DOHH2 (cell line): ENCODE measurements at regions not wholly inside any gene's neighbourhood (a gene's known extent, or its start where the extent isn't known, plus 50 kb on each side); places are given as distances from the start of the nearest gene placed in this dataset.

Experiments
- H3F3A ChIP-seq: fragments of 200-600 bp; sonication (generic), shearing (Covaris generic); 2 replicates; pipeline ENCODE4 v1.6.0; 2016; ENCODE audit warnings: antibody characterized with exemption, mild to moderate bottlenecking; ENCODE audit not compliant: control insufficient read depth, insufficient read depth
- H3K27ac ChIP-seq: fragments of 200-600 bp; sonication (generic); 2 replicates; pipeline ENCODE4 v1.5.1; 2014; ENCODE audit warnings: low read depth, mild to moderate bottlenecking, low read length, moderate library complexity
- H3K27me3 ChIP-seq: fragments of 200-600 bp; sonication (generic); 2 replicates; pipeline ENCODE4 v1.6.1; 2014; ENCODE audit warnings: mild to moderate bottlenecking, low read length, mixed read lengths; ENCODE audit not compliant: control insufficient read depth
- H3K36me3 ChIP-seq: fragments of 200-600 bp; sonication (generic); 2 replicates; pipeline ENCODE4 v1.6.1; 2014; ENCODE audit warnings: mild to moderate bottlenecking, low read length, moderate library complexity, mixed read lengths; ENCODE audit not compliant: control insufficient read depth
- H3K4me1 ChIP-seq: fragments of 200-600 bp; sonication (generic); 2 replicates; pipeline ENCODE4 v1.6.1; 2014; ENCODE audit warnings: mild to moderate bottlenecking, low read length, mixed read lengths; ENCODE audit not compliant: control insufficient read depth
- H3K4me2 ChIP-seq: fragments of 200-600 bp; sonication (generic); 2 replicates; pipeline ENCODE4 v1.6.0; 2014; ENCODE audit warnings: mild to moderate bottlenecking, low read length, moderate library complexity
- H3K4me3 ChIP-seq: fragments of 200-600 bp; sonication (generic); 2 replicates; pipeline ENCODE4 v1.5.1; 2014; ENCODE audit warnings: mild to moderate bottlenecking, low read length, mixed read lengths
- H3K79me2 ChIP-seq: fragments of 200-600 bp; sonication (generic); 2 replicates; pipeline ENCODE4 v1.6.1; 2014; ENCODE audit warnings: mild to moderate bottlenecking, low read length, mixed read lengths; ENCODE audit not compliant: control insufficient read depth
- H3K9me2 ChIP-seq: fragments of 200-600 bp; sonication (generic); replicated peaks from 2 replicates; pipeline ENCODE4 v1.6.1; 2014; ENCODE audit warnings: mild to moderate bottlenecking, low read length, mixed read lengths; ENCODE audit not compliant: control insufficient read depth
- H3K9me3 ChIP-seq: fragments of 200-600 bp; sonication (generic); 2 replicates; pipeline ENCODE4 v1.6.1; 2014; ENCODE audit warnings: antibody characterized with exemption, low read length, mixed read lengths; ENCODE audit not compliant: control insufficient read depth, insufficient read depth
- H4K20me1 ChIP-seq: fragments of 200-600 bp; sonication (generic); 2 replicates; pipeline ENCODE4 v1.6.0; 2014; ENCODE audit warnings: low read depth, mild to moderate bottlenecking, antibody characterized with exemption, low read length, moderate library complexity; ENCODE audit not compliant: control insufficient read depth, insufficient read depth
- EZH2phosphoT487 ChIP-seq: fragments of 200-600 bp; sonication (generic); IDR thresholded peaks from 2 replicates; pipeline ENCODE4 v1.6.1; 2017; ENCODE audit warnings: borderline replicate concordance, mild to moderate bottlenecking, antibody characterized with exemption, low read length, moderate library complexity, mixed read lengths
- TF ChIP-seq, protein P1 (sequence below): fragments of 200-600 bp; sonication (generic); IDR thresholded peaks from one replicate; pipeline ENCODE4 v1.5.1; 2014; ENCODE audit warnings: antibody characterized with exemption, mild to moderate bottlenecking, low read depth, low read length; ENCODE audit not compliant: poor library complexity, severe bottlenecking

DNA sequence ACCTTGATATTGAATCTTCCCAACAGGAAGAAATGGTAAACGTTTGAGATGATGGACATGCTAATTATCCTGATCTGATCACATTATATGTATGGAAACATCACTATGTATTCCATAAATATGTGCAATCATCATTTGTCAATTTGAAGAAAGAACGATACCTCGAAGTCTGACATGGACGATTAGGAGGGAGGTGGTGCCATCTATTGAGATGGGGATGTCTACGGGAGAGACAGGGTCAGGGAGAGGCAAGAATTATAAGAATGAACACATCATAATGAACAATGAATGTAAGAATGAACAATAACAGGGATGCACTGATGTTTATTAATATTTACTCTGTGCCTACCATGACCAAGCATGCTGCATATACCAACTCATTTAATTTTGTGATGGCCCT is 93.7 kb upstream of the SOD3 start:
- no peaks in the 10 kb centered on the region for H4K20me1 ChIP-seq
- no peak overlapping the region for H3K4me3 ChIP-seq
- no peaks in the 10 kb centered on the region for H3K9me2 ChIP-seq
- H3K36me3 ChIP-seq: no peaks in the 10 kb centered on the region
- no peaks in the 10 kb centered on the region for H3K4me1 ChIP-seq
- H3K27ac ChIP-seq: no peak overlapping the region
- no peaks in the 10 kb centered on the region for H3K9me3 ChIP-seq
- no peak overlapping the region for H3K4me2 ChIP-seq
- TF ChIP-seq EZH2phosphoT487: no peak
- TF ChIP-seq, protein P1, sequence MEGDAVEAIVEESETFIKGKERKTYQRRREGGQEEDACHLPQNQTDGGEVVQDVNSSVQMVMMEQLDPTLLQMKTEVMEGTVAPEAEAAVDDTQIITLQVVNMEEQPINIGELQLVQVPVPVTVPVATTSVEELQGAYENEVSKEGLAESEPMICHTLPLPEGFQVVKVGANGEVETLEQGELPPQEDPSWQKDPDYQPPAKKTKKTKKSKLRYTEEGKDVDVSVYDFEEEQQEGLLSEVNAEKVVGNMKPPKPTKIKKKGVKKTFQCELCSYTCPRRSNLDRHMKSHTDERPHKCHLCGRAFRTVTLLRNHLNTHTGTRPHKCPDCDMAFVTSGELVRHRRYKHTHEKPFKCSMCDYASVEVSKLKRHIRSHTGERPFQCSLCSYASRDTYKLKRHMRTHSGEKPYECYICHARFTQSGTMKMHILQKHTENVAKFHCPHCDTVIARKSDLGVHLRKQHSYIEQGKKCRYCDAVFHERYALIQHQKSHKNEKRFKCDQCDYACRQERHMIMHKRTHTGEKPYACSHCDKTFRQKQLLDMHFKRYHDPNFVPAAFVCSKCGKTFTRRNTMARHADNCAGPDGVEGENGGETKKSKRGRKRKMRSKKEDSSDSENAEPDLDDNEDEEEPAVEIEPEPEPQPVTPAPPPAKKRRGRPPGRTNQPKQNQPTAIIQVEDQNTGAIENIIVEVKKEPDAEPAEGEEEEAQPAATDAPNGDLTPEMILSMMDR: no peak
- H3K27me3 ChIP-seq: no peaks in the 10 kb centered on the region; the same call in 1 of the 2 replicates
- H3F3A ChIP-seq: no peaks in the 10 kb centered on the region
- no peaks in the 10 kb centered on the region for H3K79me2 ChIP-seq

DNA sequence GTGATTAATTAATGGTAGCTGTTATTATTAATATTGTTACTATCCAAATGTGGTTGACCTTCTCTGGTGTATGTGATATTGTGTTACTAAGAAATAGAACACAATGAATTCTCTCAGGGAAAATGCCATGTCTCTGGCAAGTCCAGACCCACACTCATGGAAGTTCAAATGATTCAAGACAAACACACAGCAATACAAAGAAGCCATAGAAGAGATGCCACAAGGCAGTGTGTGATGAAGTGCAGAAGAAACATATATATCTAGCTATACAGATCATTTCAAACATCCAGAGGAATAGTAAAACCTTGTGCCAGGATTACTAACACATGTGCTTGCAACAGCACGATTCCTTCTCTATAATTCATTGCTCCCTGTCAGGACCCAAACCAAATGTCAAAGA is 93.1 kb upstream of the SOD3 start:
- no peaks in the 10 kb centered on the region for H3K9me3 ChIP-seq
- H4K20me1 ChIP-seq: no peaks in the 10 kb centered on the region
- H3K27ac ChIP-seq: no peak overlapping the region
- no peaks in the 10 kb centered on the region; the same call in 1 of the 2 replicates for H3K27me3 ChIP-seq
- no peaks in the 10 kb centered on the region for H3K36me3 ChIP-seq
- H3K79me2 ChIP-seq: no peaks in the 10 kb centered on the region
- no peaks in the 10 kb centered on the region for H3K9me2 ChIP-seq
- no peaks in the 10 kb centered on the region for H3K4me1 ChIP-seq
- no peak overlapping the region for H3K4me3 ChIP-seq
- H3K4me2 ChIP-seq: no peak overlapping the region
- H3F3A ChIP-seq: no peaks in the 10 kb centered on the region
- TF ChIP-seq, protein P1: no peak
- no peak for TF ChIP-seq EZH2phosphoT487

DNA sequence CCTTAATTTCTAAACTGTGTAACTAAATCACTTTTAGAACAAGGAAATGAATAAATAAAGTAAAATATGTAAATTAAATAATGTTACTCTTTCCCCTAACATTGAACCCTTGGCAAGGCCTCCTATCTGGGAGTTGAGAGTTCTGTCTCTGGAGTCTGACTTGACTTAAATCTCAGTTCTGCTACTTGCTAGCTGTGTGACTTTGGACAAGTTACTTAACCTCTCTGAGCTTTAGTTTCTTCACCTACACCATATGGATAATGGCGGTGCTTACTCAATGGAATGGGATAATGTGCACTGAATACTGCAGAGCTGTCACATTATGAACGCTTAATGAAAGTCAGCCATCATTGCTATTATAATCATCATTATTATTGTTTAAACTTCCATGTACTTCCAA is 92.1 kb upstream of the SOD3 start:
- Histone ChIP-seq H3K4me2 (no peak overlapping the region), H3F3A (no peaks in the 10 kb centered on the region), H3K4me3 (no peak overlapping the region), H3K27ac (no peak overlapping the region), H3K79me2 (no peaks in the 10 kb centered on the region), H3K4me1 (no peaks in the 10 kb centered on the region), H3K36me3 (no peaks in the 10 kb centered on the region), H3K9me3 (no peaks in the 10 kb centered on the region), H3K9me2 (no peaks in the 10 kb centered on the region), H3K27me3 (no peaks in the 10 kb centered on the region; the same call in 1 of the 2 replicates), H4K20me1 (no peaks in the 10 kb centered on the region)
- TF ChIP-seq EZH2phosphoT487: no peak
- TF ChIP-seq, protein P1: no peak

DNA sequence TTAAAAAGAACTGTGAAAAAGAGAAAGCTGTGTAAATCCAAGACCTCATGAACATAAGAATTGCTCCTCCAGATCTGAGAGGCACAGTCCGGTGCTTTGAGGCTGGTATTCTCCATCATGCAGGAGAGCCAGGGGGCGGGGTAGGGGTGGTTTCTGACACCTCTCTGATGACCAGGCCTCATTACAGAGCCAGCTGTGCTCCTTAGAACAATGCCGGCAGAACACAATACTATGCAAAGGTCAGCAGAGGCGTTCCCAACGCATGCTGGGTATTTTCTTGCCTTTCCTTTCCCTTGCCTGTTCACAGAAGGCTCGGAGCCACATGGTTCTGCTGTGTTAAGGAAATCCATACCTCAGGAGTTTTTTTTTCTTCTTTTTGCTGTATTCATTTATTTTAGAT is 91.2 kb upstream of the SOD3 start:
- Histone ChIP-seq H3K4me3 (no peak overlapping the region), H3K27me3 (no peaks in the 10 kb centered on the region), H3K4me2 (no peak overlapping the region), H3K9me3 (no peaks in the 10 kb centered on the region), H3K36me3 (no peaks in the 10 kb centered on the region), H4K20me1 (no peaks in the 10 kb centered on the region), H3K27ac (no peak overlapping the region), H3F3A (no peaks in the 10 kb centered on the region), H3K4me1 (no peaks in the 10 kb centered on the region), H3K79me2 (no peaks in the 10 kb centered on the region), H3K9me2 (no peaks in the 10 kb centered on the region)
- TF ChIP-seq EZH2phosphoT487: no peak
- TF ChIP-seq, protein P1: no peak
